GM23338 (cell line): ENCODE measurements at regions not wholly inside any gene's neighbourhood (a gene's known extent, or its start where the extent isn't known, plus 50 kb on each side); places are given as distances from the start of the nearest gene placed in this dataset.

Experiments
- ATAC-seq: fragments of 200-7000 bp; cut with Tn5 transposase; 3 replicates; pipeline ENCODE4 v1.9.1; 2020
- DNase-seq: peaks from one replicate; pipeline ENCODE4 v3.0.0-alpha.2; 2015; ENCODE audit warnings: low spot score
- H2AFZ ChIP-seq: fragments of 200-600 bp; sonication (generic); 2 replicates; pipeline ENCODE4 v1.8.0; 2016; ENCODE audit warnings: antibody characterized with exemption, mild to moderate bottlenecking, moderate library complexity
- H3F3A ChIP-seq: fragments of 200-600 bp; sonication (generic); replicated peaks from 2 replicates; pipeline ENCODE4 v1.8.0; 2017; ENCODE audit warnings: antibody characterized with exemption, mixed run types, low read depth
- H3K27ac ChIP-seq: fragments of 200-600 bp; sonication (generic); 2 replicates; pipeline ENCODE4 v1.6.1; 2016; ENCODE audit warnings: low read depth
- H3K27me3 ChIP-seq: fragments of 200-600 bp; sonication (generic); 2 replicates; pipeline ENCODE4 v1.8.0; 2016; ENCODE audit warnings: mild to moderate bottlenecking, mixed run types, moderate library complexity; ENCODE audit not compliant: insufficient read depth
- H3K36me3 ChIP-seq: fragments of 200-600 bp; sonication (generic); 2 replicates; pipeline ENCODE4 v1.8.0; 2016; ENCODE audit warnings: mild to moderate bottlenecking; ENCODE audit not compliant: insufficient read depth
- H3K4me1 ChIP-seq: fragments of 200-600 bp; sonication (generic); 2 replicates; pipeline ENCODE4 v1.8.0; 2016; ENCODE audit warnings: mild to moderate bottlenecking, moderate library complexity; ENCODE audit not compliant: insufficient read depth
- H3K4me2 ChIP-seq: fragments of 200-600 bp; sonication (generic); 2 replicates; pipeline ENCODE4 v1.7.1; 2017; ENCODE audit warnings: mixed run types
- H3K4me3 ChIP-seq: fragments of 200-600 bp; sonication (generic); 2 replicates; pipeline ENCODE4 v1.6.1; 2016; ENCODE audit warnings: mixed run types
- H3K79me2 ChIP-seq: fragments of 200-600 bp; sonication (generic); replicated peaks from 2 replicates; pipeline ENCODE4 v1.8.0; 2017; ENCODE audit warnings: mild to moderate bottlenecking; ENCODE audit not compliant: insufficient read depth
- H3K9me2 ChIP-seq: fragments of 200-600 bp; sonication (generic); 2 replicates; pipeline ENCODE4 v1.8.0; 2017; ENCODE audit not compliant: insufficient read depth
- H4K20me1 ChIP-seq: fragments of 200-600 bp; sonication (generic); replicated peaks from 2 replicates; pipeline ENCODE4 v1.8.0; 2017; ENCODE audit warnings: mild to moderate bottlenecking; ENCODE audit not compliant: insufficient read depth
- H3K27ac Mint-ChIP-seq: 2 replicates; pipeline ENCODE4 v1.8.0; 2020; ENCODE audit warnings: inconsistent platforms, mild to moderate bottlenecking, moderate library complexity, mixed read lengths
- H3K27me3 Mint-ChIP-seq: 3 replicates; pipeline ENCODE4 v1.8.0; 2022; ENCODE audit warnings: low read depth, mild to moderate bottlenecking, moderate library complexity, mixed read lengths, inconsistent platforms; ENCODE audit not compliant: insufficient read depth, poor library complexity
- H3K36me3 Mint-ChIP-seq: 3 replicates; pipeline ENCODE4 v1.8.0; 2021; ENCODE audit warnings: low read depth, mild to moderate bottlenecking, inconsistent platforms, moderate library complexity, mixed read lengths
- H3K4me1 Mint-ChIP-seq: 3 replicates; pipeline ENCODE4 v1.8.0; 2020; ENCODE audit warnings: mild to moderate bottlenecking, inconsistent platforms, mixed read lengths
- H3K4me3 Mint-ChIP-seq: 3 replicates; pipeline ENCODE4 v1.8.0; 2021; ENCODE audit warnings: moderate library complexity, mild to moderate bottlenecking, inconsistent platforms, mixed read lengths
- H3K9me3 Mint-ChIP-seq: 3 replicates; pipeline ENCODE4 v1.8.0; 2020; ENCODE audit warnings: moderate library complexity, mild to moderate bottlenecking, inconsistent platforms, mixed read lengths
- CREB1 ChIP-seq: fragments of 250-450 bp; sonication (Bioruptor Pico); IDR thresholded peaks from 2 replicates; pipeline ENCODE4 v1.5.0; 2020; ENCODE audit warnings: low read depth, mild to moderate bottlenecking, moderate library complexity
- CTCF ChIP-seq, 2 experiments: fragments of 200-600 bp in 1 of 2; sonication (generic) in 1 of 2; conservative IDR thresholded peaks; 2 replicates each; pipeline versions ENCODE4 v1.5.1 to v1.6.1; 2016 to 2017; ENCODE audit warnings: antibody characterized with exemption in 2 of 2, low read depth in 2 of 2, mild to moderate bottlenecking in 2 of 2, moderate library complexity in 1 of 2
- EZH2 ChIP-seq: fragments of 200-600 bp; sonication (generic); IDR thresholded peaks from one replicate; pipeline ENCODE4 v1.8.0; 2017; ENCODE audit warnings: antibody characterized with exemption, mild to moderate bottlenecking, low read depth; ENCODE audit not compliant: unreplicated experiment
- EZH2phosphoT487 ChIP-seq: fragments of 200-600 bp; sonication (generic); IDR thresholded peaks from one replicate; pipeline ENCODE4 v1.8.1; 2018; ENCODE audit warnings: antibody characterized with exemption; ENCODE audit not compliant: unreplicated experiment
- JUNB ChIP-seq: IDR thresholded peaks from one replicate; pipeline ENCODE4 v1.6.1; 2016; ENCODE audit warnings: antibody characterized with exemption; ENCODE audit not compliant: unreplicated experiment
- NANOG ChIP-seq: IDR thresholded peaks from 2 replicates; pipeline ENCODE4 v1.6.1; 2016; ENCODE audit warnings: antibody characterized with exemption, borderline replicate concordance
- POLR2AphosphoS5 ChIP-seq: IDR thresholded peaks from 2 replicates; pipeline ENCODE4 v1.6.1; 2016; ENCODE audit warnings: antibody characterized with exemption, low read depth
- STAT1 ChIP-seq: IDR thresholded peaks from one replicate; pipeline ENCODE4 v1.6.1; 2016; ENCODE audit warnings: antibody characterized with exemption; ENCODE audit not compliant: unreplicated experiment
- ZNF114 ChIP-seq: fragments of 250-450 bp; sonication (Bioruptor Pico); IDR thresholded peaks from 2 replicates; pipeline ENCODE4 v1.5.0; 2020; ENCODE audit warnings: mild to moderate bottlenecking, moderate library complexity
- ZNF331 ChIP-seq: fragments of 250-450 bp; sonication (Bioruptor Pico); IDR thresholded peaks from 2 replicates; pipeline ENCODE4 v1.5.0; 2020; ENCODE audit warnings: low read depth, mild to moderate bottlenecking, moderate library complexity
- TF ChIP-seq, protein P1 (sequence below): IDR thresholded peaks from 2 replicates; pipeline ENCODE4 v1.6.1; 2016; ENCODE audit warnings: antibody characterized with exemption
- TF ChIP-seq, protein P2 (sequence below): IDR thresholded peaks from one replicate; pipeline ENCODE4 v1.6.1; 2018; ENCODE audit warnings: antibody characterized with exemption; ENCODE audit not compliant: unreplicated experiment
- TF ChIP-seq, protein P3 (sequence below): fragments of 250-450 bp; sonication (Bioruptor Pico); IDR thresholded peaks from 2 replicates; pipeline ENCODE4 v1.5.0; 2020; ENCODE audit warnings: mild to moderate bottlenecking, moderate library complexity

- no peak for ATAC-seq
- no peaks in the 10 kb centered on the region for H3K36me3 ChIP-seq
- H3K79me2 ChIP-seq = no peaks in the 10 kb centered on the region
- H2AFZ ChIP-seq = no peak overlapping the region
- H3F3A ChIP-seq = no peaks in the 10 kb centered on the region
- H3K27ac ChIP-seq = no peak overlapping the region
- Mint-ChIP-seq H3K27ac (no peak overlapping the region), H3K4me1 (no peaks in the 10 kb centered on the region), H3K4me3 (no peak overlapping the region), H3K27me3 (no peaks in the 10 kb centered on the region), H3K36me3 (no peaks in the 10 kb centered on the region), H3K9me3 (no peaks in the 10 kb centered on the region)
- H3K9me2 ChIP-seq = no peaks in the 10 kb centered on the region
- H3K27me3 ChIP-seq = no peaks in the 10 kb centered on the region
- no peak overlapping the region for H3K4me2 ChIP-seq
- no peak for DNase-seq
- H3K4me3 ChIP-seq = no peak overlapping the region
- H4K20me1 ChIP-seq = no peaks in the 10 kb centered on the region
- no peaks in the 10 kb centered on the region for H3K4me1 ChIP-seq
- no peak for TF ChIP-seq CREB1 (CRISPR knock-in tag)
- TF ChIP-seq STAT1 = no peak
- no peak for TF ChIP-seq ZNF114 (CRISPR knock-in tag)
- TF ChIP-seq CTCF (conservative IDR thresholded peaks at IDR 0.05; ENCODE audit: low read depth in 2 of 2) = no peak
- TF ChIP-seq EZH2phosphoT487 = no peak
- TF ChIP-seq ZNF331 (CRISPR knock-in tag) = no peak
- TF ChIP-seq EZH2 = no peak
- TF ChIP-seq JUNB = no peak
- TF ChIP-seq, protein P1, sequence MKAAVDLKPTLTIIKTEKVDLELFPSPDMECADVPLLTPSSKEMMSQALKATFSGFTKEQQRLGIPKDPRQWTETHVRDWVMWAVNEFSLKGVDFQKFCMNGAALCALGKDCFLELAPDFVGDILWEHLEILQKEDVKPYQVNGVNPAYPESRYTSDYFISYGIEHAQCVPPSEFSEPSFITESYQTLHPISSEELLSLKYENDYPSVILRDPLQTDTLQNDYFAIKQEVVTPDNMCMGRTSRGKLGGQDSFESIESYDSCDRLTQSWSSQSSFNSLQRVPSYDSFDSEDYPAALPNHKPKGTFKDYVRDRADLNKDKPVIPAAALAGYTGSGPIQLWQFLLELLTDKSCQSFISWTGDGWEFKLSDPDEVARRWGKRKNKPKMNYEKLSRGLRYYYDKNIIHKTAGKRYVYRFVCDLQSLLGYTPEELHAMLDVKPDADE = no peak
- TF ChIP-seq, protein P2, sequence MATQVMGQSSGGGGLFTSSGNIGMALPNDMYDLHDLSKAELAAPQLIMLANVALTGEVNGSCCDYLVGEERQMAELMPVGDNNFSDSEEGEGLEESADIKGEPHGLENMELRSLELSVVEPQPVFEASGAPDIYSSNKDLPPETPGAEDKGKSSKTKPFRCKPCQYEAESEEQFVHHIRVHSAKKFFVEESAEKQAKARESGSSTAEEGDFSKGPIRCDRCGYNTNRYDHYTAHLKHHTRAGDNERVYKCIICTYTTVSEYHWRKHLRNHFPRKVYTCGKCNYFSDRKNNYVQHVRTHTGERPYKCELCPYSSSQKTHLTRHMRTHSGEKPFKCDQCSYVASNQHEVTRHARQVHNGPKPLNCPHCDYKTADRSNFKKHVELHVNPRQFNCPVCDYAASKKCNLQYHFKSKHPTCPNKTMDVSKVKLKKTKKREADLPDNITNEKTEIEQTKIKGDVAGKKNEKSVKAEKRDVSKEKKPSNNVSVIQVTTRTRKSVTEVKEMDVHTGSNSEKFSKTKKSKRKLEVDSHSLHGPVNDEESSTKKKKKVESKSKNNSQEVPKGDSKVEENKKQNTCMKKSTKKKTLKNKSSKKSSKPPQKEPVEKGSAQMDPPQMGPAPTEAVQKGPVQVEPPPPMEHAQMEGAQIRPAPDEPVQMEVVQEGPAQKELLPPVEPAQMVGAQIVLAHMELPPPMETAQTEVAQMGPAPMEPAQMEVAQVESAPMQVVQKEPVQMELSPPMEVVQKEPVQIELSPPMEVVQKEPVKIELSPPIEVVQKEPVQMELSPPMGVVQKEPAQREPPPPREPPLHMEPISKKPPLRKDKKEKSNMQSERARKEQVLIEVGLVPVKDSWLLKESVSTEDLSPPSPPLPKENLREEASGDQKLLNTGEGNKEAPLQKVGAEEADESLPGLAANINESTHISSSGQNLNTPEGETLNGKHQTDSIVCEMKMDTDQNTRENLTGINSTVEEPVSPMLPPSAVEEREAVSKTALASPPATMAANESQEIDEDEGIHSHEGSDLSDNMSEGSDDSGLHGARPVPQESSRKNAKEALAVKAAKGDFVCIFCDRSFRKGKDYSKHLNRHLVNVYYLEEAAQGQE = no peak
- TF ChIP-seq POLR2AphosphoS5 = no peak
- TF ChIP-seq, protein P3, sequence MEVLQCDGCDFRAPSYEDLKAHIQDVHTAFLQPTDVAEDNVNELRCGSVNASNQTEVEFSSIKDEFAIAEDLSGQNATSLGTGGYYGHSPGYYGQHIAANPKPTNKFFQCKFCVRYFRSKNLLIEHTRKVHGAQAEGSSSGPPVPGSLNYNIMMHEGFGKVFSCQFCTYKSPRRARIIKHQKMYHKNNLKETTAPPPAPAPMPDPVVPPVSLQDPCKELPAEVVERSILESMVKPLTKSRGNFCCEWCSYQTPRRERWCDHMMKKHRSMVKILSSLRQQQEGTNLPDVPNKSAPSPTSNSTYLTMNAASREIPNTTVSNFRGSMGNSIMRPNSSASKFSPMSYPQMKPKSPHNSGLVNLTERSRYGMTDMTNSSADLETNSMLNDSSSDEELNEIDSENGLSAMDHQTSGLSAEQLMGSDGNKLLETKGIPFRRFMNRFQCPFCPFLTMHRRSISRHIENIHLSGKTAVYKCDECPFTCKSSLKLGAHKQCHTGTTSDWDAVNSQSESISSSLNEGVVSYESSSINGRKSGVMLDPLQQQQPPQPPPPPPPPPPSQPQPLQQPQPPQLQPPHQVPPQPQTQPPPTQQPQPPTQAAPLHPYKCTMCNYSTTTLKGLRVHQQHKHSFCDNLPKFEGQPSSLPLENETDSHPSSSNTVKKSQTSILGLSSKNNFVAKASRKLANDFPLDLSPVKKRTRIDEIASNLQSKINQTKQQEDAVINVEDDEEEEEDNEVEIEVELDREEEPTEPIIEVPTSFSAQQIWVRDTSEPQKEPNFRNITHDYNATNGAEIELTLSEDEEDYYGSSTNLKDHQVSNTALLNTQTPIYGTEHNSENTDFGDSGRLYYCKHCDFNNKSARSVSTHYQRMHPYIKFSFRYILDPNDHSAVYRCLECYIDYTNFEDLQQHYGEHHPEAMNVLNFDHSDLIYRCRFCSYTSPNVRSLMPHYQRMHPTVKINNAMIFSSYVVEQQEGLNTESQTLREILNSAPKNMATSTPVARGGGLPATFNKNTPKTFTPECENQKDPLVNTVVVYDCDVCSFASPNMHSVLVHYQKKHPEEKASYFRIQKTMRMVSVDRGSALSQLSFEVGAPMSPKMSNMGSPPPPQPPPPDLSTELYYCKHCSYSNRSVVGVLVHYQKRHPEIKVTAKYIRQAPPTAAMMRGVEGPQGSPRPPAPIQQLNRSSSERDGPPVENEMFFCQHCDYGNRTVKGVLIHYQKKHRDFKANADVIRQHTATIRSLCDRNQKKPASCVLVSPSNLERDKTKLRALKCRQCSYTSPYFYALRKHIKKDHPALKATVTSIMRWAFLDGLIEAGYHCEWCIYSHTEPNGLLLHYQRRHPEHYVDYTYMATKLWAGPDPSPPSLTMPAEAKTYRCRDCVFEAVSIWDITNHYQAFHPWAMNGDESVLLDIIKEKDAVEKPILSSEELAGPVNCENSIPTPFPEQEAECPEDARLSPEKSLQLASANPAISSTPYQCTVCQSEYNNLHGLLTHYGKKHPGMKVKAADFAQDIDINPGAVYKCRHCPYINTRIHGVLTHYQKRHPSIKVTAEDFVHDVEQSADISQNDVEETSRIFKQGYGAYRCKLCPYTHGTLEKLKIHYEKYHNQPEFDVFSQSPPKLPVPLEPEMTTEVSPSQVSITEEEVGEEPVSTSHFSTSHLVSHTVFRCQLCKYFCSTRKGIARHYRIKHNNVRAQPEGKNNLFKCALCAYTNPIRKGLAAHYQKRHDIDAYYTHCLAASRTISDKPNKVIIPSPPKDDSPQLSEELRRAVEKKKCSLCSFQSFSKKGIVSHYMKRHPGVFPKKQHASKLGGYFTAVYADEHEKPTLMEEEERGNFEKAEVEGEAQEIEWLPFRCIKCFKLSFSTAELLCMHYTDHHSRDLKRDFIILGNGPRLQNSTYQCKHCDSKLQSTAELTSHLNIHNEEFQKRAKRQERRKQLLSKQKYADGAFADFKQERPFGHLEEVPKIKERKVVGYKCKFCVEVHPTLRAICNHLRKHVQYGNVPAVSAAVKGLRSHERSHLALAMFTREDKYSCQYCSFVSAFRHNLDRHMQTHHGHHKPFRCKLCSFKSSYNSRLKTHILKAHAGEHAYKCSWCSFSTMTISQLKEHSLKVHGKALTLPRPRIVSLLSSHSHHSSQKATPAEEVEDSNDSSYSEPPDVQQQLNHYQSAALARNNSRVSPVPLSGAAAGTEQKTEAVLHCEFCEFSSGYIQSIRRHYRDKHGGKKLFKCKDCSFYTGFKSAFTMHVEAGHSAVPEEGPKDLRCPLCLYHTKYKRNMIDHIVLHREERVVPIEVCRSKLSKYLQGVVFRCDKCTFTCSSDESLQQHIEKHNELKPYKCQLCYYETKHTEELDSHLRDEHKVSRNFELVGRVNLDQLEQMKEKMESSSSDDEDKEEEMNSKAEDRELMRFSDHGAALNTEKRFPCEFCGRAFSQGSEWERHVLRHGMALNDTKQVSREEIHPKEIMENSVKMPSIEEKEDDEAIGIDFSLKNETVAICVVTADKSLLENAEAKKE (CRISPR knock-in tag) = no peak
- TF ChIP-seq NANOG = no peak
These were observed 176.1 kb upstream of the SEMA3C start for GRCh38 chr7:81094952-81095351.
